K562 (cell line): ENCODE measurements at regions not wholly inside any gene's neighbourhood (a gene's known extent, or its start where the extent isn't known, plus 50 kb on each side); places are given as distances from the start of the nearest gene placed in this dataset.

Source experiments
- POLR2A ChIP-seq: fragments of 450-650 bp; conservative IDR thresholded peaks from 2 replicates; pipeline ENCODE4 v1.6.1; 2016
- POLR3G ChIP-seq: IDR thresholded peaks from 2 replicates; pipeline ENCODE4 v1.6.1; 2011; ENCODE audit not compliant: insufficient read length, insufficient replicate concordance; ENCODE audit errors: extremely low read depth
- POU5F1 ChIP-seq: fragments of 150-350 bp; IDR thresholded peaks from 2 replicates; pipeline ENCODE4 v1.6.1; 2014; ENCODE audit warnings: borderline replicate concordance, low read length, low read depth, mild to moderate bottlenecking; ENCODE audit not compliant: partially characterized antibody
- TCF3 ChIP-seq: sonication (generic); formaldehyde crosslinking; IDR thresholded peaks from 2 replicates; pipeline ENCODE4 v1.4.0; 2020; ENCODE audit warnings: mild to moderate bottlenecking, missing genetic modification reagents
- ZKSCAN3 ChIP-seq: fragments of 250-450 bp; sonication (Bioruptor Pico); IDR thresholded peaks from 2 replicates; pipeline ENCODE4 v1.4.0; 2020
- TF ChIP-seq, protein P1 (sequence below), 3 experiments: IDR thresholded peaks in 2 of 3; conservative IDR thresholded peaks in 1 of 3; 2 replicates each; pipeline ENCODE4 v1.5.1; 2011 to 2012; ENCODE audit warnings: low read length in 3 of 3, mild to moderate bottlenecking in 3 of 3, control low read depth in 2 of 3, improper control_type of control experiment in 1 of 3, inconsistent platforms in 1 of 3, low read depth in 1 of 3, mixed read lengths in 1 of 3, moderate library complexity in 1 of 3; ENCODE audit not compliant: insufficient read depth in 2 of 3
- TF ChIP-seq, protein P2 (sequence below): sonication (generic); formaldehyde crosslinking; IDR thresholded peaks from 2 replicates; pipeline ENCODE4 v1.8.1; 2023; ENCODE audit warnings: mild to moderate bottlenecking, missing genetic modification reagents

DNA sequence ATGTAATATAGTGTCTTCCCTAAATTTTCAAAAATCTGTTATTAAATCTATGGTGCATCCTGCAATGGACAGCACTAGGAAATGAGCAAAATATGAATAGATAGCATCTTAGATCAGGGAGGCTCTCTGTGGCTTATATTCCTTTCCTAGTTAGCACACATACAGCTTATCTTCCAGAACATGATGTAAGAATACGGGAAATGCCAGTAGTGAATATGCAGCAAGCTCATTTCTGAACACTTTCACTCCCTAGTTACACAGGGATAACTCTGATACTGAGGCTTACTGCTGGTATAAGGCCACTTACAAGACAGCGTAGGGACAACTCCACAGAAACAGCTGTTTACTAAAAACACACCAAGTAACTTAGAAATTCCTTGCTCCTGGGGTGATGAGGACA lies 297.3 kb upstream of the SMARCA2 start:
- no peak for TF ChIP-seq ZKSCAN3
- TF ChIP-seq TCF3 (CRISPR knock-in tag), result no peak
- no peak for TF ChIP-seq POU5F1
- no peak for TF ChIP-seq POLR3G
- TF ChIP-seq, protein P1, sequence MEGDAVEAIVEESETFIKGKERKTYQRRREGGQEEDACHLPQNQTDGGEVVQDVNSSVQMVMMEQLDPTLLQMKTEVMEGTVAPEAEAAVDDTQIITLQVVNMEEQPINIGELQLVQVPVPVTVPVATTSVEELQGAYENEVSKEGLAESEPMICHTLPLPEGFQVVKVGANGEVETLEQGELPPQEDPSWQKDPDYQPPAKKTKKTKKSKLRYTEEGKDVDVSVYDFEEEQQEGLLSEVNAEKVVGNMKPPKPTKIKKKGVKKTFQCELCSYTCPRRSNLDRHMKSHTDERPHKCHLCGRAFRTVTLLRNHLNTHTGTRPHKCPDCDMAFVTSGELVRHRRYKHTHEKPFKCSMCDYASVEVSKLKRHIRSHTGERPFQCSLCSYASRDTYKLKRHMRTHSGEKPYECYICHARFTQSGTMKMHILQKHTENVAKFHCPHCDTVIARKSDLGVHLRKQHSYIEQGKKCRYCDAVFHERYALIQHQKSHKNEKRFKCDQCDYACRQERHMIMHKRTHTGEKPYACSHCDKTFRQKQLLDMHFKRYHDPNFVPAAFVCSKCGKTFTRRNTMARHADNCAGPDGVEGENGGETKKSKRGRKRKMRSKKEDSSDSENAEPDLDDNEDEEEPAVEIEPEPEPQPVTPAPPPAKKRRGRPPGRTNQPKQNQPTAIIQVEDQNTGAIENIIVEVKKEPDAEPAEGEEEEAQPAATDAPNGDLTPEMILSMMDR (IDR thresholded peaks at IDR 0.05 in 2 of 3, conservative IDR thresholded peaks at IDR 0.05 in 1 of 3; ENCODE audit: insufficient read depth in 2 of 3, low read depth in 1 of 3, low read length in 3 of 3), result no peak
- TF ChIP-seq POLR2A, result no peak
- TF ChIP-seq, protein P2, sequence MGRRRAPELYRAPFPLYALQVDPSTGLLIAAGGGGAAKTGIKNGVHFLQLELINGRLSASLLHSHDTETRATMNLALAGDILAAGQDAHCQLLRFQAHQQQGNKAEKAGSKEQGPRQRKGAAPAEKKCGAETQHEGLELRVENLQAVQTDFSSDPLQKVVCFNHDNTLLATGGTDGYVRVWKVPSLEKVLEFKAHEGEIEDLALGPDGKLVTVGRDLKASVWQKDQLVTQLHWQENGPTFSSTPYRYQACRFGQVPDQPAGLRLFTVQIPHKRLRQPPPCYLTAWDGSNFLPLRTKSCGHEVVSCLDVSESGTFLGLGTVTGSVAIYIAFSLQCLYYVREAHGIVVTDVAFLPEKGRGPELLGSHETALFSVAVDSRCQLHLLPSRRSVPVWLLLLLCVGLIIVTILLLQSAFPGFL (CRISPR knock-in tag), result no peak
